NCI-H1092 treated with DMSO at 0.1 percent for 48 hours (cell line): ENCODE measurements at regions not wholly inside any gene's neighbourhood (a gene's known extent, or its start where the extent isn't known, plus 50 kb on each side); places are given as distances from the start of the nearest gene placed in this dataset.

Experiments
- DNase-seq: peaks from one replicate; lab custom pipeline; 2025; lab: John Stamatoyannopoulos, UW

- DNase-seq: peak; percentile 58
Measured at GRCh38 chr10:77710759-77711682, 73.4 kb upstream of the KCNMA1 start.

- DNase-seq: no peak
Measured at GRCh38 chr10:77710081-77710551, 72.5 kb upstream of the KCNMA1 start.

- no peak for DNase-seq
Measured at GRCh38 chr10:77707570-77707969, 70.0 kb upstream of the KCNMA1 start.

GRCh38 chr10:77702166-77702565 lies 64.6 kb upstream of the KCNMA1 start:
- DNase-seq: no peak

DNA sequence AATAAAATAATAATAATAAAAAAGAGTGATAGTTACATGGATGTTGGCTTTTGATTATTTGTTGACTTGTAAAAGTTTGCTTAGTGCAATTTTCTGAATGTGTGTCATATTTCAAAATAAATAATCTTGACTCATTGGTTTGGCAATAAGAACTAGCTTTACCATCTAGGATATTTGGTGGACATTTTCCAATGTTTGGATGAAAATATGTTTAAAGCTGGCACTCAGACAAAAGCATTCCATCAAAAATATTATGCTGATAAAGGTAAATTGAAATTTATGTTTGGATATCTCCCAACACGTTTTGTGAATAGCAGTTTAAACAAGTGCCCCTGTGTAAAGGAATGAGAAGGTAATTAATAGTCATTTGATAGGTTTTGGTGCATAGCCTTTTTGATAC lies 62.5 kb upstream of the KCNMA1 start:
- no peak for DNase-seq

- DNase-seq: no peak
Measured at GRCh38 chr10:77699080-77699645, 61.6 kb upstream of the KCNMA1 start.

DNA sequence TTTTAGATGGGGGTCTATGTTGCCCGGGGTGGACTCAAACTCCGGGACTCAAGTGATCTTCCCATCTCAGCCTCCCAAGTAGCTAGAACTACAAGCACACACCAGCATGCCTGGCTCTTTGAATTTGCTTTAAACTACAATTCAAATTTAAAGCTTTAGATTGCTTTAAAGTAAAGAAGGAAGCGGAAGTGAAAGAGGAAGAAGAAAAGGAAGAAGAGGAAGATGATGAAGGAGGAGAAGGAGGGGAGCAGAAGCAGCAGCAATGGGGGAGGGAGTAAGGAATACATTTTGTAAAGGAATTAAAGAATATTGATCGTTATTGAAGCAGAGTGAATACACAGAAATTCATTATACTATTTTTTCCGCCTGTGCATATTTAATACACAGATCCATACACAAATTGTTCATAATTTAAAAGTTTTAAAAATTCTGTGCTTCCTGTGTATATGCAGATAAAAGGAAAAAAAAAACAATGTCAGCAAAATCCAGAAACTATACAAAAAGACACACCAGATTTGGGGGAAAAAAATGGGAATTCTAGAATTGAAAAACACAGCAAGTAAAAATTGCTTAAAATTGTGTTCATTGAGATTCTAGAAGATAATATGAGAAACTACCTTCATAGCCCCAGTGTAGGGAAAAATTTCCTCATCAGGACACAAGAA lies 60.8 kb upstream of the KCNMA1 start:
- no peak for DNase-seq

DNA sequence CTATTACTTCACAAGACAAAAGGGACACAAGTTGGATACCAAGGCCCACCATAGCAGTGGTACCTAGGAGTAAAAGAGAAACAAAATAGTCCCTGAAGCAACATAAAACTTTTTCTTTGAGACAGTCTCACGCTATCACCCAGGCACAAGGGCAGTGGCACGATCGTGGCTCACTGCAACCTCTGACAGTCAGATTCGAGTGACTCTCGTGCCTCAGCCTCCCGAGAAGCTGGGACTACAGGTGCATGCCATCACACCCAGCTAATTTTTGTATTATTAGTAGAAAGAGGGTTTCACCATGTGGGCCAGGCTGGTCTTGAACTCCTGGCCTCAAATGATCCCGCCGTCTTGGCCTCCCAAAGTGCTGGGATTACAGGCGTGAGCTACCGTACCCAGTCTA lies 59.0 kb upstream of the KCNMA1 start:
- no peak for DNase-seq

DNA sequence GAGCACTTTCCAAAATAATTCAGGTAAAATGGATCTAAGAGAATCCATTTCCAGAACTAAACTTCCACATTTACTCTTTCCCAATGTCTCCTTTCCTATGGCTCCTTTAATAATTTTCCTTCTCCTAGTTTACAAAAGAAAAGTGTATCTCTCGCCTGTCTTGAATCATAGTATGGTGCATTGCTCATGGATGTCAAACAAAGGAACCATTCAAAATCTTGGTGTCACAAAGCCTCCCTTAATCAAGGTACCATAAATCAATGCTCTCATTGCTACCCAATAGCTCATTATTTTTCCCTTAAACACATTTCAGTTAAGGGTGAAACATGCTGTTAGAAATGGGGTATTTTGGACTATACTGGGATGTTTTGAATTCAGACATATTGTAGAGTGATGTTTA lies 57.6 kb upstream of the KCNMA1 start:
- DNase-seq: no peak

- peak; percentile 23 for DNase-seq
Measured at GRCh38 chr10:77692782-77693181, 55.2 kb upstream of the KCNMA1 start.

- no peak for DNase-seq
Measured at GRCh38 chr10:77689339-77689738, 51.7 kb upstream of the KCNMA1 start.

GRCh38 chr10:77687621-77688020 lies 50.0 kb upstream of the KCNMA1 start:
- DNase-seq: no peak
